Kidney (tissue), 13 donors: ENCODE measurements at regions not wholly inside any gene's neighbourhood (a gene's known extent, or its start where the extent isn't known, plus 50 kb on each side); places are given as distances from the start of the nearest gene placed in this dataset.

Experiments
- DNase-seq, 5 donors: peaks; one replicate each; pipeline ENCODE4 v3.0.0-alpha.2; 2013 to 2020
- FAIRE-seq: peaks from 2 replicates; lab custom pipeline; 2012; peaks lifted over from hg19 to GRCh38; lab: Jason Lieb, UNC
- H3K27ac ChIP-seq, 2 donors: one replicate each; pipeline ENCODE4 v1.7.0; 2013; ENCODE audit warnings: low read depth in 2 of 2, low read length in 2 of 2, inconsistent platforms in 1 of 2
- H3K27me3 ChIP-seq: one replicate; pipeline ENCODE4 v1.7.1; 2013; ENCODE audit warnings: low read length, inconsistent platforms; ENCODE audit not compliant: control insufficient read depth, insufficient read depth
- H3K36me3 ChIP-seq, 3 donors: one replicate each; pipeline versions ENCODE4 v1.7.0 to v1.7.1; 2013; ENCODE audit warnings: low read length in 3 of 3, control low read depth in 1 of 3, inconsistent platforms in 1 of 3; ENCODE audit not compliant: insufficient read depth in 3 of 3, control insufficient read depth in 2 of 3
- H3K4me1 ChIP-seq, 3 donors: one replicate each; pipeline versions ENCODE4 v1.7.0 to v1.7.1; 2013; ENCODE audit warnings: low read length in 3 of 3, inconsistent platforms in 1 of 3, low read depth in 1 of 3; ENCODE audit not compliant: control insufficient read depth in 2 of 3, insufficient read depth in 2 of 3
- H3K4me3 ChIP-seq, 3 donors: one replicate each; pipeline versions ENCODE4 v1.7.0 to v1.8.1; 2013; ENCODE audit warnings: low read length in 3 of 3, control low read depth in 1 of 3, inconsistent platforms in 1 of 3
- H3K9ac ChIP-seq, 3 donors: one replicate each; pipeline versions ENCODE4 v1.7.0 to v1.7.1; 2013; ENCODE audit warnings: low read length in 3 of 3, control low read depth in 1 of 3, inconsistent platforms in 1 of 3
- H3K9me3 ChIP-seq, 3 donors: one replicate each; pipeline versions ENCODE4 v1.7.0 to v1.7.1; 2013; ENCODE audit warnings: low read length in 3 of 3, control low read depth in 1 of 3, inconsistent platforms in 1 of 3; ENCODE audit not compliant: control insufficient read depth in 2 of 3, insufficient read depth in 1 of 3
- CTCF ChIP-seq: IDR thresholded peaks from 3 replicates; pipeline ENCODE4 v1.5.1; 2012; ENCODE audit warnings: mild to moderate bottlenecking, moderate library complexity, borderline replicate concordance; ENCODE audit not compliant: insufficient read depth; ENCODE audit errors: extremely low read depth
- intact Hi-C: fragments of 100-400 bp; cut with DNase I; formaldehyde crosslinking; loops from one replicate; pipeline ENCODE4 v1.11.1; 2022
- donor health status: control.
- donor health status: control.
- donor health status: control.
- donor health status: control.
- donor health status: control.
- donor health status: DM: yes; HTN: yes; CAD: no.
- donor health status: Normal renal cell carcinoma (clear cell type).

- no peaks in the 10 kb centered on the region for H3K4me1 ChIP-seq
- no peaks in the 10 kb centered on the region for H3K36me3 ChIP-seq
- peak in 1 of 5 donors; percentile 24 for DNase-seq
- no peaks in the 10 kb centered on the region for H3K27me3 ChIP-seq
- H3K9ac ChIP-seq, result no peak overlapping the region
- H3K4me3 ChIP-seq, result no peak overlapping the region
- H3K9me3 ChIP-seq, result no peaks in the 10 kb centered on the region
- no peak overlapping the region for H3K27ac ChIP-seq
- intact Hi-C loops, result no loop called here
- TF ChIP-seq CTCF, result no peak
- FAIRE-seq, result no peak
These were observed 662.6 kb downstream of the MATN1 start for GRCh38 chr1:30060738-30061137.

- Histone ChIP-seq H3K9me3 (no peaks in the 10 kb centered on the region), H3K4me1 (no peaks in the 10 kb centered on the region), H3K4me3 (no peak overlapping the region), H3K9ac (no peak overlapping the region), H3K27ac (no peak overlapping the region), H3K27me3 (no peaks in the 10 kb centered on the region), H3K36me3 (no peaks in the 10 kb centered on the region)
- TF ChIP-seq CTCF, result no peak
- intact Hi-C loops, result no loop called here
- DNase-seq, result no peak
- FAIRE-seq, result no peak
These were observed 664.4 kb downstream of the MATN1 start for GRCh38 chr1:30058970-30059369.

GRCh38 chr1:30054126-30054525, 669.3 kb downstream of the MATN1 start:
- no peak overlapping the region for H3K9ac ChIP-seq
- TF ChIP-seq CTCF, result no peak
- H3K4me1 ChIP-seq, result no peaks in the 10 kb centered on the region
- H3K36me3 ChIP-seq, result no peaks in the 10 kb centered on the region
- no peak for DNase-seq
- H3K27ac ChIP-seq, result no peak overlapping the region
- no peak overlapping the region for H3K4me3 ChIP-seq
- intact Hi-C loops, result no loop called here
- FAIRE-seq, result no peak
- no peaks in the 10 kb centered on the region for H3K9me3 ChIP-seq
- H3K27me3 ChIP-seq, result no peaks in the 10 kb centered on the region

- H3K36me3 ChIP-seq, result no peaks in the 10 kb centered on the region
- FAIRE-seq (no peak), DNase-seq (no peak)
- H3K4me1 ChIP-seq, result no peaks in the 10 kb centered on the region
- no peak overlapping the region for H3K9ac ChIP-seq
- no peak overlapping the region for H3K27ac ChIP-seq
- intact Hi-C loops, result no loop called here
- no peaks in the 10 kb centered on the region for H3K27me3 ChIP-seq
- H3K9me3 ChIP-seq, result no peaks in the 10 kb centered on the region
- H3K4me3 ChIP-seq, result no peak overlapping the region
- no peak for TF ChIP-seq CTCF
These were observed 671.2 kb downstream of the MATN1 start for GRCh38 chr1:30052178-30052577.
